Medulla oblongata (tissue), 1 donor: ENCODE measurements at regions not wholly inside any gene's neighbourhood (a gene's known extent, or its start where the extent isn't known, plus 50 kb on each side); places are given as distances from the start of the nearest gene placed in this dataset.
"Not testable (repeated sequence)": the region's sequence is repeated elsewhere in the genome, so short reads cannot be mapped to it uniquely, and the experiment has no call there.

ENCODE experiments used
- DNase-seq: peaks from one replicate; pipeline ENCODE4 v3.0.0-alpha.2; 2015; ENCODE audit errors: extremely low spot score

DNA sequence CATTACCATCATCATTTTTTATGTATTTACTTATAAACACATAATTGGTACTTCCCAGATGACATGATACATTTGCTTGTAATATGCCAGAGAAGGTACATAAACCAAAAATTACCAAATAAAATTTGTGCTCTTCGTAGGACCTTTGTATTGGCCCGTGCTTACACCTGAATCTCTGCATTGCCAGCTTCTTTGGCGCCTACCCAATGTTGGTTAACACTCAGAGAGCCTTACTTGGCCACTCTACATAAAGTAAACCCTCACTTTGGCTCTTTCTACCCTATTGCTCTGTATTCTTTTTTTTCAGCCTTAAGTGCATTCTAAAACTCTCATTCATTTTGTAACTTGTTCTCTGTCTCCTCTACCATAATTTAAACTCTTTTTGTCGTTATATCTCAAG is 148.1 kb upstream of the ZNF608 start:
- DNase-seq: no peak

DNA sequence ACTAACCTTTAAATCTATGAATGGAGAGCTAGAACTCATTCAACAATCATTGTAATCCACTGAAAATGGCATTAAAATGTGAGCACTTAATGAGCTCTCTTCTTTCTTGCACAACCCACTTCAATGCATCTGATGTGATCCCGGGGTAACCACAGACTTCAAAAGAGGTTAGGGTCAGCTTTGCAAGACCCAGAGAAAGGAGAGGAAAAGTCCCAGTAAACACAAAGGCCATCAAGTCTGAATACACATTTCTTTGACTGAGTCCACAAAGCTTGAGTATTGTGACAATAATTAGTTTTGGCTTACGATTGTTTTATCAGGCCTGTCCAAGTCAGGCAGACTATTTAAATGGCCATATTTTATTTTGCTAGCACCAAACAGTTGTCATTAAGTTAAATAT is 148.8 kb upstream of the ZNF608 start:
- no peak for DNase-seq

- no peak for DNase-seq
These were observed 154.6 kb upstream of the ZNF608 start for GRCh38 chr5:124901081-124901480.

- peak; percentile 58 for DNase-seq
These were observed 155.8 kb upstream of the ZNF608 start for GRCh38 chr5:124902097-124902821.

DNA sequence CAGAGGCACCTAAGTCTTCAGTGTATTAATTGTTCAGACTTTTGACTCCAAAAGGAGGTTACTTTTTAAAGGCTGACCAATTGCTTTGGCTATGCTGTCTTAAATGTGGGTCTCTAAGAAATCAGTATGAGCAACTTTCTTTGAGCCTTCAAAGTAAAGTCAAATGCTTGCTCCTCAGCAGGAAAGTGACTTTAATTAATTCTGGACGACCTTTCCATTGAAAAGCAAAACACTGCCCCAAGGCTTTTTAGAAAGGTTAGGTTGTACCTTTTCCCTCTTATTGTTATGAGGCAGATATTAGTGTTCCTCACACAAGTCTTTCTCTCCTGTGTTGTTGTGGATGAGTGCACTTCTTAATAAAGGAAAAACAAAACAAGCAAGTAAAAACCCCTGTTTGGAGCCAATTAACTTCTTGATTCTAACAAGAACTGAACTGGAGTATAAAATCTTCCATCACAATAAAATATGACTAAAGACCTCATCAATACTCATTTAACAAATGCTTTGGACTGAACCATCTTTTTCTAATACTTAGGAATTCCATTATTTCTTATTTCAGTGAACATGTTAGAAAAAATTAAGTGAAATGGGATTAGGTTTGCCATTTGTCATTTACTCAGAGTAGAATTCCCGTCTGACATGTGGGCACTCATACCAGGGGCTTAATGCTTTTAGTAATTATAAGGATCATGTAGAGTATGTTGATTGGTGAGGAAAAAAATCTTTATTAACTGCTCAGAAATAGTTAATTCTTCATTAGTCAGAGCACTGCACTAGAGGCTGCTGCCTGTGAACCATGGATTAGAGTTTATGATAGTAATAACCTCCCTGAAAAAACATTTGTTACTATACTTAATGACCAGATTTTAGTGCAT is 159.1 kb upstream of the ZNF608 start:
- no peak for DNase-seq

- DNase-seq: peak; percentile 93
These were observed 160.1 kb upstream of the ZNF608 start for GRCh38 chr5:124906339-124907097.

DNA sequence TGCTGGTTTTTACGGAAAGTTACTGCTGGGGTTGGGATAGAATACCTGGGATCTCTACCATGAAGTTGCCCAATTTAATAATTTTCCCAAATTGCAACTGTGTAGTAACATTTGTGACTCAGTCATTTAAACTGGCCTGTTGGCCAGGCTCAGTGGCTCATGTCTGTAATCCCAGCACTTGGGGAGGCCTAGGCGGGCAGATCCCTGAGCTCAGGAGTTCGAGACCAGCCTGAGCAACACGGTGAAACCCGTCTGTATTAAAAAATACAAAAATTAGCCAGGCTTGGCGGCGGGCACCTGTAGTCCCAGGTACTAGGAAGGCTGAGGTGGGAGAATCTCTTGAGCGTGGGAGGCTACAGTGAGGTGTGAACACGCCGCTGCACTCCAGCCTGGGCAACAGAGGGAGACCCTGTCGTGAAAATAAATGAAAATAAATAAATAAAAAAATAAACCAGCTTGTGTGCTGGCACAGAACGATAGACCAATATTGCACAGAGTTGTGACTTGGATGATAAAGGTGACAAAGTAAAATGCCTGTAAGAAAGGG is 160.7 kb upstream of the ZNF608 start:
- DNase-seq: no peak

GRCh38 chr5:124908581-124909451 is 162.4 kb upstream of the ZNF608 start:
- no peak for DNase-seq

GRCh38 chr5:124909734-124910133 is 163.3 kb upstream of the ZNF608 start:
- no peak for DNase-seq

- DNase-seq: no peak
These were observed 164.0 kb upstream of the ZNF608 start for GRCh38 chr5:124910354-124911016.

DNA sequence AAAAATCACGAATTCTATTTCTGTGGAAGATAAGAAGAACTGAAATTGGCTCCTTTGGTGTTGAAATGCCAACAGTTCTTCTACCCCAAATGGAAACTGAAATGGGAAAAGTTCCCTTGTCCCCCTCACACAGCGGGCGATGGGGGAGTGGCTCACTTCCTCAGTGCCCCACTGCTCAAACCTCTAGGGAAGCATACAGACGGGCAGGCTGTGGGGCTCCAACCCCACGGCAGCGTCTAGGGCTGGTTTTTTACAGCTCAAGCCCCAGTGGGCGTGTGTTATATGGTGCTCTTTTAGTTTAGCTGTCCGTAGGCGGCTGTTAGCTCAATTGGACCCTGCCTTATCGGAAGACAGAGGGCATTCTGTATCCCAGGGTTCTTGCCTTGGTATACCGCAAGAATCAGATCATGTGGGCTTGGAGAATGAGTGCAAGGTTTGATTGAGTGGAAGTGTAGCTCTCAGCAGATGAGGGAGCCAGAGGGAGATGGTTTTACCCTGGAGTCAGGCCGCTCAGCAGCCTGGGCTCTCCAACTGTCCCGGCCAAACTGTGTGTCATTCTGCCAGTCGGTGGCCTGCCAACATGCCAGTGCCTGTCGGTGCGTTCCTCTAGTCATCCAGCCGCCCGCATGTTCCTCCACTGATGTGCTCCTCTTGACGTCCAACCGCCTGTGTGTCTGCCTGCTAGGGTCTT is 166.3 kb upstream of the ZNF608 start:
- DNase-seq: peak; percentile 57

DNA sequence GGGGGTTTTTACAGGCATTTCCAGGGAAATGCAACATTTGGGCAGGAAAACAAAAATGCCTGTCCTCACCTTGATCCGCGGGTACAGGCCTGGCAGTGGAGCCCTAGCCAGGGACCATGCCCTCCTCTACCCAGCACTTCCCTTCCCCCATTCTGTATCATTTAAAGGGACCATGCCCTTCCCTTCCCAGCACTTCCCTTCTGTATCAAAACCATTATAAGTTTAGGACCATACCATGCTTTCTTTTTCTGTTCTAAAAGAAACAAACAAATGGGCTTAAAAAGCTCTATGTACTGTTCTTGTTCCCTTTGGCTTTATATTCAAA is 166.9 kb upstream of the ZNF608 start:
- DNase-seq: no peak

- not testable (repeated sequence) for DNase-seq
These were observed 169.9 kb upstream of the ZNF608 start for GRCh38 chr5:124916313-124916712.

DNA sequence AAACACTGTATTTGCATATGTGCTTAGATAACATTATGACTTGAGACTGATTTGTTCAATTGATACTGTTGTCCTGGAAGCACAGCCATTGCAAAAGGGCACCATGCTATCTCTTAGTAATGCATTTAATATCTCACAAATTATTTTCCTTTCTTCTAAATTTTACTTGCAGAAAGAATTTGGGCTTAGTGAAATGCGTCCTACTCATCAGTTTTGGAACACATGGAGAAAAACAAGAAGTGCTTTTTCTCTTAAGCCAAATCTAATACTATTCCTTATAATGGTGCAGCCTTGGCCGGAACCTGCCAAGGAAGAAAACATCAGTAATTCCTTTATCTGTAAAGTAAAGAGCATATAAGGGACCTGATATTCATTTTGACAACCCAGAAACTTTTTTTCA is 172.2 kb upstream of the ZNF608 start:
- DNase-seq: no peak

GRCh38 chr5:124919076-124919475 is 172.6 kb upstream of the ZNF608 start:
- peak; percentile 68 for DNase-seq

DNA sequence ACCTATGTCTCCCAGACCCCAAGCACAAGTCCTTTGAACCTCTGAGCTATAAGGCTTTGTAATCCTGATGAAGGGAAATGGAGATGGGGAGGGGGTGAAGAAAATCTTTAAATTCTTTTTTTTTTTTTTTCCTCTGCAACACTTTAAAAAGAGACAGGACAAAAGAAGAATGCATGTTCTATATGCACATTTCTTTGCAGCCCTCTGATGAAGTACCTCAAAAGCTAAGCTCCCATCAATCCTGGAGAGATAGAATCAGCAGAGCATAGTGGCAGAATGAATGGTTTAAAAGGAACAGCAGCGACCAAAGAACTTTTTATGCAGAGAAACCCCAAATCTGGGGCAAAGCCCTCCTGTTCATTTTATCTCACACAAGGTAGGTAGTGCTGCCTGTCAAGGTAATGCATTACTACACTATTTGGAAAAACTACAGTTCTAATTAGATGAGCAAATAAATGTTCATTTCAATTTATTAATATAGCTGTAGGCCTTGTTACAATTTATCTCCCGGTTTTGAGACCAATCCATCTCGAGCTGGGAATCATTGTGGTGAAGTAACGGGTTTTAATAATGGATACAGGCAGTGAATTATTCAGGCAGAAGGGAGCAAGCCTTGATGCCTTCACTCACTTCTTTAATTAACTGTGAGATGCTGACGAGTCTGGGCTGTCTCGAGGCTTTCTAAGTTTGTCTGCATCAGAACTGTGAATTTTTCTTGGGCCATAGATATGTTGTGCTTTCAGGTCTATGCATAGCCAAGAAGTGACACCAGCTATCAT is 173.5 kb upstream of the ZNF608 start:
- no peak for DNase-seq

- DNase-seq: peak; percentile 49
These were observed 174.6 kb upstream of the ZNF608 start for GRCh38 chr5:124920909-124921666.

DNA sequence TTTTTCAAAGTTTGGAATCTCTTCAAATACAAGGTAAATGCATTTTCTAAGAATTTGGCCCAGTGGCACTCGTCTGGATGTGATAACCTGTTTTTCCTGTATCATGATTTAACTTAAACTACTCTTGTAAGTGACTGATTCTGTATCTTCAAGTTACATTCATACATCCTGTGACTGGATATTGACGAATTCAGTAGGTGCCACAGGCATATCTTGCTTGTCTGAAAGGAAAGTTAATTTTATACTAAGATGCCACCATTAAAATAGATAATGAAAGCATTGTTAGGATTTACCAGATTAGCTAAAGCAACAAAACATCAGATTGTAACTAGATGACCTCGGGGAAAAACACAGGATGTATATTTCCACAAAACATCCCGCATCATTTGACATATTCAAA is 175.3 kb upstream of the ZNF608 start:
- DNase-seq: no peak
